RWPE1 (cell line): ENCODE measurements at regions not wholly inside any gene's neighbourhood (a gene's known extent, or its start where the extent isn't known, plus 50 kb on each side); places are given as distances from the start of the nearest gene placed in this dataset.
A peak's percentile ranks its signal among the peaks of the same experiment; 100 is the strongest.

Experiments
- CTCF ChIA-PET: fragments of 350-600 bp; sonication (Branson Sonifier 250); formaldehyde crosslinking; extraction: SDS; loops from one replicate; lab custom pipeline; 2021; lab: Yijun Ruan, JAX
- POLR2A ChIA-PET: fragments of 400-600 bp; formaldehyde crosslinking; extraction: SDS; loops from one replicate; lab custom pipeline; 2020; ENCODE audit warnings: antibody characterized with exemption; ENCODE audit not compliant: low non-redundant PET; lab: Yijun Ruan, JAX
- DNase-seq: peaks from one replicate; pipeline ENCODE4 v3.0.0; 2012; ENCODE audit warnings: low spot score
- H3K27ac ChIP-seq: fragments of 450-650 bp; 2 replicates; pipeline ENCODE4 v1.5.1; 2017
- CTCF ChIP-seq: fragments of 450-650 bp; conservative IDR thresholded peaks from 2 replicates; pipeline ENCODE4 v1.5.1; 2017; ENCODE audit warnings: low read depth, mild to moderate bottlenecking

GRCh38 chr1:196144588-196144987 lies 463.7 kb downstream of the KCNT2 start:
- ChIA-PET POLR2A (no interaction called here), CTCF (interaction anchor here (0.6 to 0.7 kb wide), 2 partner anchors 126 to 875 kb away, joined by 3 read pairs; no protein-coding TSS in a partner anchor)
- TF ChIP-seq CTCF: no peak
- DNase-seq: no peak
- H3K27ac ChIP-seq: no peak overlapping the region

GRCh38 chr1:196143602-196144342 lies 464.5 kb downstream of the KCNT2 start:
- ChIA-PET POLR2A (no interaction called here), CTCF (interaction anchor here (0.6 to 0.7 kb wide), 3 partner anchors 127 to 876 kb away, joined by 3 read pairs; no protein-coding TSS in a partner anchor)
- no peak for TF ChIP-seq CTCF
- no peak for DNase-seq
- H3K27ac ChIP-seq: no peak overlapping the region

GRCh38 chr1:196142111-196142640 lies 466.1 kb downstream of the KCNT2 start:
- TF ChIP-seq CTCF: no peak
- ChIA-PET POLR2A (no interaction called here), CTCF (interaction anchor here (0.6 kb wide), 1 partner anchor 175 kb away, joined by 4 read pairs; no protein-coding TSS in a partner anchor)
- no peak for DNase-seq
- no peak overlapping the region for H3K27ac ChIP-seq

- TF ChIP-seq CTCF: no peak
- POLR2A ChIA-PET: no interaction called here
- peak; percentile 34 for DNase-seq
- no peak overlapping the region for H3K27ac ChIP-seq
- CTCF ChIA-PET: interaction anchor here (0.6 kb wide), 1 partner anchor 22 kb away, joined by 3 read pairs; no protein-coding TSS in a partner anchor
Observed at GRCh38 chr1:196136396-196136795, 471.8 kb downstream of the KCNT2 start.

- H3K27ac ChIP-seq: no peak overlapping the region
- CTCF ChIA-PET: interaction anchor here (0.7 to 0.9 kb wide), 2 partner anchors 17 to 246 kb away, joined by 3 to 4 read pairs; no protein-coding TSS in a partner anchor
- no peak for TF ChIP-seq CTCF
- DNase-seq: no peak
- POLR2A ChIA-PET: no interaction called here
Observed at GRCh38 chr1:196131691-196132090, 476.5 kb downstream of the KCNT2 start.

GRCh38 chr1:196128835-196129234 lies 479.4 kb downstream of the KCNT2 start:
- H3K27ac ChIP-seq: no peak overlapping the region
- CTCF ChIA-PET: interaction anchor here (0.6 to 1.0 kb wide), 4 partner anchors 19 to 180 kb away, joined by 3 read pairs; no protein-coding TSS in a partner anchor
- POLR2A ChIA-PET: no interaction called here
- TF ChIP-seq CTCF: no peak
- DNase-seq: no peak
